Mesodermal cell (in vitro differentiated cells): ENCODE measurements at regions not wholly inside any gene's neighbourhood (a gene's known extent, or its start where the extent isn't known, plus 50 kb on each side); places are given as distances from the start of the nearest gene placed in this dataset.

ENCODE experiments used
- H3K27ac ChIP-seq: 2 replicates; pipeline ENCODE4 v1.7.0; 2013; ENCODE audit warnings: mild to moderate bottlenecking, low read depth, low read length, moderate library complexity; ENCODE audit not compliant: severe bottlenecking
- H3K36me3 ChIP-seq: 2 replicates; pipeline ENCODE4 v1.7.1; 2013; ENCODE audit warnings: mild to moderate bottlenecking, low read length, moderate library complexity; ENCODE audit not compliant: control insufficient read depth, insufficient read depth
- H3K4me1 ChIP-seq: one replicate; pipeline ENCODE4 v1.7.1; 2013; ENCODE audit warnings: mild to moderate bottlenecking, low read length; ENCODE audit not compliant: insufficient read depth, control insufficient read depth, poor library complexity, severe bottlenecking
- H3K4me3 ChIP-seq: 2 replicates; pipeline ENCODE4 v1.7.0; 2013; ENCODE audit warnings: low read length, control low read depth, mild to moderate bottlenecking; ENCODE audit not compliant: insufficient read depth, poor library complexity, severe bottlenecking; ENCODE audit errors: extremely low read depth
- H3K9me3 ChIP-seq: 2 replicates; pipeline ENCODE4 v1.7.1; 2013; ENCODE audit warnings: mild to moderate bottlenecking, low read length, moderate library complexity; ENCODE audit not compliant: control insufficient read depth
- WGBS, 2 experiments: methylation state at CpG; one replicate each; pipeline ENCODE4 v1.1.5; 2013; ENCODE audit warnings: missing lambda C conversion rate in 2 of 2; ENCODE audit not compliant: insufficient coverage in 2 of 2; 5-methylcytosine and 5-hydroxymethylcytosine counted together

DNA sequence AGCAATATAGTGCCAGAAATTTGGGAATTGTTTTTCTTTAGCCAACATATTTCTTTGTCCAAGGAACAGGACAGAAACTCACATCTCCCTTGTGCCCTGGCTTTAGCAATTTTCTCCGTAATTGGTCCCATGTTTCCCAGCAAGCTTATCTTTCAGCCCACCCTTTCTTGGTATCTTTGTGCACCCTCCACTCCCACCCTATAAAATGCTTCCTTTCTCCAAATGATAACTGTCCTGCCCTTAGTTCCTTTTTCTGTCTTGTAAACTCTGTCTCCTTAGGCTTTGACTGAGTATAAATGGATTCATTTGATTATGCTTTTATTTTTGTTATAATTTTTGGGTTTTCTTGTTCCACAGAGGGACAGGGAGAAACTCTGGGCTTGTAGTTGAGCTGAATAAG lies 442.8 kb downstream of the ATP23 start:
- WGBS, 2 experiments: 92 to 100% methylated on average over 1 of the region's 1 CpG
- Histone ChIP-seq H3K4me3 (no peak overlapping the region), H3K4me1 (peaks cover 26% of the 10 kb centered on the region), H3K36me3 (no peaks in the 10 kb centered on the region), H3K9me3 (no peaks in the 10 kb centered on the region), H3K27ac (no peak overlapping the region)

DNA sequence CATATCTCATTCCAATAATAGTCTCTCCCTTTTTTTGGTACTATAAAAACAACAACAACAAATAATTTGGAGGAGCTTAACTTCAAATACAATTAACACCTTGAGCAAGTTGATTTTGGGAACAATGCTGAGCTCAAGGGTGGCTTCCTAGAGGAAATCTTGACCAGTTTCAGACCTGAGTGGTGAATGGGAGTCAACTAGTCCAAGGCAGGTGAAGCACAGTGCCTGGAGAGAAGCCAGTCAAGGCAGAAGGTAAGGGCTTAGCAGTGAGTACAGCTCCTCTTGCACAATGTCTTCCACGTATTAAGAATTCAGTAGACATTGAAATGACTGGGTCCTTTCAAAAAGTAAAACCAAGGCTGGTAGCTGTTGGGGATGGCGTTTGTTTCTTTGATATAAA lies 444.8 kb downstream of the ATP23 start:
- Histone ChIP-seq H3K36me3 (no peaks in the 10 kb centered on the region), H3K9me3 (no peaks in the 10 kb centered on the region), H3K4me1 (peaks cover 26% of the 10 kb centered on the region), H3K4me3 (no peak overlapping the region), H3K27ac (no peak overlapping the region)
- 90 to 100% methylated on average over 1 to 2 of the region's 2 CpGs for WGBS, 2 experiments

DNA sequence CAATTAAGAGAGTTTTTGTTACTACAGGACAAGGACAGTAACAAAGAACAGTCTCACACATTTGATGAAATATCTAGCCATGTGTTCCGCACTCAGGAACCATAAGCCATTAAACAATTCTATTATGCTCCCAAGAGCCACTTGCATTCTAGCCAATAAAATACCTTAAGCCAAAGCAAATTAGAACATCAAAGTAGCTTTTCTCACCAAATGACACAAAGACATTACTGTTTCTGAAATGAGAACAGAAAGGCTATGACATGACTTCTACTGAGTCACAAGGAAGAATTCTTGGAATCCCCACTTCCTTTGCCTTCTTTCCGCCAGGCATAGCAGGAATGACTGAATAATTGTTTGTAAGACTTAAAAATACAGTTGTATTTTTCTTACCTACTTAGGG lies 445.8 kb downstream of the ATP23 start:
- no peak overlapping the region for H3K4me3 ChIP-seq
- no peaks in the 10 kb centered on the region for H3K36me3 ChIP-seq
- peaks cover 26% of the 10 kb centered on the region for H3K4me1 ChIP-seq
- H3K9me3 ChIP-seq: no peaks in the 10 kb centered on the region
- H3K27ac ChIP-seq: peak overlapping the region; percentile 31
- 75 to 89% methylated on average over 1 of the region's 2 CpGs for WGBS, 2 experiments

DNA sequence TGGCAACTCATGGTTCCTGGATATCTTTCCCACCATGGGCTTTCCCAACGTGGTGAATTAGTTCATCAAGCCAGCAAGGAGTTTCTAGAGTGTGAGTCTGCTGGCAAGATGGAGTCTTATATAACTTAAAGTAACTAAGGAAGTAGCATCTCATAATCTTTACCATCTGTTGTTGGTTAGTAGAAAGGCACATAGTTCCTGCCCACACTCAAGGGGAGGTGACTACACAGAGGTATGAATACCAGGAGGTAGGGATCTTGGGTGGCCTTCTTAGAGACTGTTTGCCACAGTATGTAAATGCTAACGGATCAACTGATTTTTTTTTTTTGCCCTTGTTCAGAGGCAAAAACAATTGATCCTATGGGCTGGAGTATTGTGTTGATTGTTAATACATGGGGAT lies 446.9 kb downstream of the ATP23 start:
- Histone ChIP-seq H3K4me3 (no peak overlapping the region), H3K4me1 (peaks cover 35% of the 10 kb centered on the region), H3K36me3 (no peaks in the 10 kb centered on the region), H3K27ac (no peak overlapping the region), H3K9me3 (no peaks in the 10 kb centered on the region)
- 100% methylated on average over 1 to 2 of the region's 2 CpGs for WGBS, 2 experiments

DNA sequence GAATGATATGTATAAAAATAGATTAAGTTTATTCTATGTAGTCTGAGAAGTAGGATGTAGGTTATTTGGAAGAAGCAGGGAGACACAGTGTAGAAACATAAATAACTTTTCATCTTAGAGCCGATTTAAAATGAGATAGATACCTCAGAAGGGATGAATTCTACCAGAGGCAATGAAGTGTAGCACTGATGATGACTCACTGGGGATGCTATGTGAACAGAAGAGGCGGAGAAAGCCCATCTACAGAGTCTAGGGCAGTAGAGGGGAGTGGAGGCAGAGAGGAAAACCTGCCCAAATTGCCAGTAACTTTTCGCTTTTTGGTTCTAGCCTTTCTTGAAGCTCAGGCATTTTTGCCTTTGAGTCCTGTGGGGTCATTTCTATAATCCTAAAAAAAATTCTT lies 451.8 kb downstream of the ATP23 start:
- no peak overlapping the region for H3K27ac ChIP-seq
- 77 to 100% methylated on average over 1 to 3 of the region's 3 CpGs for WGBS, 2 experiments
- H3K36me3 ChIP-seq: no peaks in the 10 kb centered on the region
- H3K4me1 ChIP-seq: peaks cover 21% of the 10 kb centered on the region
- no peaks in the 10 kb centered on the region for H3K9me3 ChIP-seq
- no peak overlapping the region for H3K4me3 ChIP-seq

DNA sequence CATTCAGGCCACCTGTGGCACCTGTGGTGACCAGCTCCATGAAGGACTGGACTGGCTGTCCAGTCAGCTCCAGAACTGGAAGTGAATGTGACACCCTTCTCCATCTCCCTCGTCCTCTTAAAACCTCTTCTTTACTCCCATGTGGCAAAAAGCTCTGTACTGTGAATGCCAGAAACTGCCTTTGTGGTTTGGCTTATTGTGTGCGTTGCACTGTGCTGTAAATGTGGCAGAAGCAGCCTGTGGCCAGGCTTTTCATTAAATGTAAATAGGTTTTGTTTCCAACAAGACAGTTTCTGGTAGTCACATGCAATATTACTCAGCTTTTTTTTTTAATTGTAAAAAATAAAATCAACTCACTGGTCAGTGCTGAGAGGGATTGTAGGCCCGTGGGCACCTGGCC lies 453.7 kb downstream of the ATP23 start:
- no peaks in the 10 kb centered on the region for H3K9me3 ChIP-seq
- H3K4me1 ChIP-seq: peaks cover 21% of the 10 kb centered on the region
- no peak overlapping the region for H3K4me3 ChIP-seq
- H3K27ac ChIP-seq: no peak overlapping the region
- 100% methylated on average over 1 of the region's 3 CpGs; no CpG with 5 or more reads in 1 of the 2 experiments for whole genome bisulfite sequencing, 2 experiments
- no peaks in the 10 kb centered on the region for H3K36me3 ChIP-seq

DNA sequence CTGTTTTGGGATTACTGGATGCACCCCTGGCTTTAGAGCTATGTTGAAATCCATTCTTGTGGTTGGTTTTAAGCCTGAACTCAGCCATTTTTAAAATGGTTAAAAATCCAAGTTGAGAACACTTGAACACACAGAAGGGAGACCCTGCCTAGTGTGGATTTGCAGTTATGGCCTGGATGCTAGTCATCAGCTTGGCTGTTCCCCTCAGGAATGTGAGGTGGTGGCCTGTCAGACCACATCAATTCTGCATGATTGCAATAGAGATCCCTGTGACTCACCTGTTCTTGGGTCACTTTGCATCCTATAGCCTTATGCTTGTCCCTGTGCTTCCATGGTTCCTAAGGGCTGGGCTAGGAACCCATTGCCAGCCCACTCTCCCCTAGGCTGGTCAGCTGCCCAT lies 454.1 kb downstream of the ATP23 start:
- Histone ChIP-seq H3K4me1 (peaks cover 21% of the 10 kb centered on the region), H3K27ac (no peak overlapping the region), H3K9me3 (no peaks in the 10 kb centered on the region), H3K36me3 (no peaks in the 10 kb centered on the region), H3K4me3 (no peak overlapping the region)

DNA sequence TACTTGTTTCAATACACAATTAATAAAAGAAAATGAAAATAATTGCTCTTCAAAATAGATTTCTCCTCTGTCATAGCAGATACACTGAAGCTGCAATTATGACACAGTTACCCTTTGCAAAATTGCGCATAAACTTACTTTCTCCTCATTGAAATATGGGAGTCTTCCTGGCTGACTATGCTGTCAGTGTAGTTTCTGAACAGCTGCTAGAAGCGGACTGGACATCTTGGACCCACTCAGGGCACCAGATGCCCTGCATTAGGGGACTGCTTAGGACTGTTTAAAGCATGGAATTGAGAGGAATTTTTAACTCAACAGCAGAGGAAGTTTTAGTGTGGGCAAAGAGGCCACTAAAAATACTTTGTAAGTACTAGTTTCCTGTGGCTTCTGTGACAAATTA lies 454.9 kb downstream of the ATP23 start:
- no peak overlapping the region for H3K27ac ChIP-seq
- no peak overlapping the region for H3K4me3 ChIP-seq
- WGBS, 2 experiments: 67 to 71% methylated on average over 1 of the region's 2 CpGs
- H3K4me1 ChIP-seq: peaks cover 21% of the 10 kb centered on the region
- H3K36me3 ChIP-seq: no peaks in the 10 kb centered on the region
- no peaks in the 10 kb centered on the region for H3K9me3 ChIP-seq

DNA sequence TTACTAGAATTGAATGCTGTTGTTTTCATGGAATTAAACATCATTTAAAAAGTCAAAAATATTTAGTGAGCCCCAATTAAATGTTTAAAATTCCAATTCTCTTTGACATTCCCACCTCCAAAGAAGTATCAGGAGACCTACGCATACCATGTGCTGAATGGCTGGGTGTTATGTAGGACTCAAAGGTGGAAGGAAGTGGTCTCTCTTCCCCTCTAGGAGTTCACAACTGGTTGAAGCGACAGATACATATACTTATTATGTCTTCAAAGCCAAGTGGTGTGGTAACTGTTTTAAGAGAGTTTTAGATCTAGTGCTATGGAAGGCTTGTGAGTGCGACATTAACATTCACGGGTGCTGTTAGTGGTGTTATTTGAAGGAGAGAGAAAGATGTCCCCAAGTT lies 464.0 kb downstream of the ATP23 start:
- H3K4me1 ChIP-seq: no peaks in the 10 kb centered on the region
- no peaks in the 10 kb centered on the region for H3K36me3 ChIP-seq
- WGBS, 2 experiments: 100% methylated on average over 2 of the region's 4 CpGs; no CpG with 5 or more reads in 1 of the 2 experiments
- H3K9me3 ChIP-seq: no peaks in the 10 kb centered on the region
- no peak overlapping the region for H3K27ac ChIP-seq
- no peak overlapping the region for H3K4me3 ChIP-seq

DNA sequence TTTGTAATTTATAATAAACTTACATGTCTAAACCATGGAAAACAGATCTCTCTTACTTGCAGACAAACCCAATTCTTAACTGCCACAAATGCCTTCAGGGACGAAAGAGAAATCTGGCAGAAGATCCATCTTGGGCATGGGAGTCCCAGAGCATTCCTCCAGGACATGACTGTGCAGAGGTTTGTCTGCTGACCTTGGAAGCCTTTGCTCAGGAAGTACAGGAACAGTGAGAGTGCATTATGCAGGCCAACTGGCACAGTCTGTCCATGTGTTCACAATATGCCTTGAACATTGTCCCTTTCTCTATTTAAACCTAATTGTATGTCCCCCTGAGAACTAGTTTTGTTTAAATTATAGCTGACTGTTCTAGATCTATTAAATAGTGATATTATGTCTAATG lies 467.1 kb downstream of the ATP23 start:
- Histone ChIP-seq H3K27ac (no peak overlapping the region), H3K4me1 (peaks cover under 1% of the 10 kb centered on the region), H3K36me3 (no peaks in the 10 kb centered on the region), H3K4me3 (no peak overlapping the region), H3K9me3 (no peaks in the 10 kb centered on the region)
- 89 to 100% methylated on average over 1 of the region's 1 CpG for WGBS, 2 experiments

DNA sequence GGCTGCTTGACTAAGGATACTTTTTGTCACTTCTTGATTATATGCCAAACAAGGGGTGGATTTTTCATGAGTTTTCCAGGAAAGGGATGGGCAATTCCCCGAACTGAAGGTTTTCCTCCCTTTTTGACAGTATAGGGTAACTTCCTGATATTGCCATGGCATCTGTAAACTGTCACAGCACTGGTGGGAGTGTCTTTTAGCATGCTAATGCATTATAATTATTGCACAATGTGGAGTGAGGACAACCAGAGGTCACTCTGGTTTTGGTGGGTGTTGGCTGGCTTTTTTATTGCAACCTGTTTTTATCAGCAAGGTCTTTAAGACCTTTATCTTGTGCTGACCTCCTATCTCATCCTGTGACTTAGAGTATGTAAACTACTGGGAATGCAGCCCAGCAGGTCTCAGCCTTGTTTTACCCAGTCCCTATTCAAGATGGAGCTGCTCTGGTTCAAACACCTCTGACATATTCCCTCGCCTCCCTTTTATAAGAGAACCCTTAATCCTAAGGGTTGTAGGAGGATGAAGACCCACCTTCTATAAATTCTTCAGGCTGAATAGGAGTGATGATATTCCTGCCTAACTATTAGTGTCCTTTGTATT lies 471.2 kb downstream of the ATP23 start:
- no peak overlapping the region for H3K27ac ChIP-seq
- H3K4me3 ChIP-seq: no peak overlapping the region
- no peaks in the 10 kb centered on the region for H3K36me3 ChIP-seq
- WGBS, 2 experiments: 86 to 100% methylated on average over 1 of the region's 2 CpGs
- H3K9me3 ChIP-seq: no peaks in the 10 kb centered on the region
- H3K4me1 ChIP-seq: peaks cover 23% of the 10 kb centered on the region
